Fibroblast of lung (primary cell): ENCODE measurements at regions not wholly inside any gene's neighbourhood (a gene's known extent, or its start where the extent isn't known, plus 50 kb on each side); places are given as distances from the start of the nearest gene placed in this dataset.
"Not testable (repeated sequence)": the region's sequence is repeated elsewhere in the genome, so short reads cannot be mapped to it uniquely, and the experiment has no call there.

ENCODE experiments used
- DNase-seq, 2 donors: peaks; one replicate each; pipeline versions ENCODE4 v3.0.0 to v3.0.0-alpha.2; 2010; ENCODE audit warnings: low read depth in 2 of 2
- H2AFZ ChIP-seq: 2 replicates; pipeline ENCODE4 v1.5.1; 2012; ENCODE audit warnings: low read length, control low read depth, inconsistent platforms
- H3K27ac ChIP-seq: 2 replicates; pipeline ENCODE4 v1.5.1; 2011; ENCODE audit warnings: low read length, control low read depth; ENCODE audit not compliant: insufficient read depth
- H3K27me3 ChIP-seq: 2 replicates; pipeline ENCODE4 v1.5.1; 2011; ENCODE audit warnings: mild to moderate bottlenecking, low read length; ENCODE audit not compliant: control insufficient read depth, insufficient read depth
- H3K36me3 ChIP-seq: 2 replicates; pipeline ENCODE4 v1.5.1; 2011; ENCODE audit warnings: low read length; ENCODE audit not compliant: control insufficient read depth, insufficient read depth
- H3K4me1 ChIP-seq: 2 replicates; pipeline ENCODE4 v1.5.1; 2011; ENCODE audit warnings: low read length; ENCODE audit not compliant: control insufficient read depth, insufficient read depth; ENCODE audit errors: extremely low read depth
- H3K4me2 ChIP-seq: 2 replicates; pipeline ENCODE4 v1.5.1; 2011; ENCODE audit warnings: low read length, control low read depth; ENCODE audit not compliant: insufficient read depth; ENCODE audit errors: extremely low read depth
- H3K4me3 ChIP-seq, 4 experiments: fragments of 200-600 bp in 1 of 4; sonication (generic) in 1 of 4; replicated peaks in 1 of 4; 2 replicates each; pipeline ENCODE4 v1.5.1; 2011 to 2016; ENCODE audit warnings: low read length in 4 of 4, low read depth in 3 of 4, mild to moderate bottlenecking in 3 of 4, control low read depth in 2 of 4, inconsistent platforms in 1 of 4, mixed read lengths in 1 of 4; ENCODE audit not compliant: insufficient read depth in 1 of 4; ENCODE audit errors: control extremely low read depth in 1 of 4
- H3K79me2 ChIP-seq: 2 replicates; pipeline ENCODE4 v1.5.1; 2012; ENCODE audit warnings: mild to moderate bottlenecking, low read length, inconsistent platforms; ENCODE audit not compliant: control insufficient read depth, insufficient read depth
- H3K9ac ChIP-seq: 2 replicates; pipeline ENCODE4 v1.5.1; 2011; ENCODE audit warnings: mild to moderate bottlenecking, low read length, control low read depth; ENCODE audit not compliant: insufficient read depth
- H3K9me3 ChIP-seq: 2 replicates; pipeline ENCODE4 v1.5.1; 2012; ENCODE audit warnings: low read depth, low read length; ENCODE audit not compliant: control insufficient read depth, insufficient read depth
- H4K20me1 ChIP-seq: 2 replicates; pipeline ENCODE4 v1.5.1; 2011; ENCODE audit warnings: low read length; ENCODE audit not compliant: control insufficient read depth, insufficient read depth; ENCODE audit errors: extremely low read depth
- CTCF ChIP-seq, 2 donors: IDR thresholded peaks in 1 of 2; conservative IDR thresholded peaks in 1 of 2; 1 replicate in 1 of 2; 2 replicates in 1 of 2; pipeline ENCODE4 v1.5.1; 2011 to 2012; ENCODE audit warnings: low read length in 2 of 2, control low read depth in 1 of 2, inconsistent platforms in 1 of 2, low read depth in 1 of 2, mild to moderate bottlenecking in 1 of 2
- EZH2 ChIP-seq: IDR thresholded peaks from 2 replicates; pipeline ENCODE4 v1.5.1; 2012; ENCODE audit warnings: low read length, control low read depth, mild to moderate bottlenecking; ENCODE audit errors: missing control alignments

- peak overlapping the region; percentile 32 for H3K9ac ChIP-seq
- peak overlapping the region; percentile 69 for H3K27ac ChIP-seq
- no peaks in the 10 kb centered on the region for H3K27me3 ChIP-seq
- H3K4me3 ChIP-seq = no peak overlapping the region
- H3K4me1 ChIP-seq = peaks cover 13% of the 10 kb centered on the region
- TF ChIP-seq CTCF (conservative IDR thresholded peaks at IDR 0.05 in 1 of 2, IDR thresholded peaks at IDR 0.05 in 1 of 2; ENCODE audit: low read depth in 1 of 2, low read length in 2 of 2) = no peak
- no peak for TF ChIP-seq EZH2
- no peaks in the 10 kb centered on the region for H3K79me2 ChIP-seq
- peak overlapping the region; percentile 11 for H3K4me2 ChIP-seq
- no peaks in the 10 kb centered on the region for H4K20me1 ChIP-seq
- H3K36me3 ChIP-seq = no peaks in the 10 kb centered on the region
- no peak overlapping the region for H2AFZ ChIP-seq
- peak; percentile 89 to 94 for DNase-seq
- H3K9me3 ChIP-seq = no peaks in the 10 kb centered on the region
Measured at GRCh38 chr16:88264641-88265285, 118.0 kb upstream of the ZNF469 start.

- H3K9me3 ChIP-seq, H3K9ac ChIP-seq, DNase-seq, H3K36me3 ChIP-seq, H3K4me2 ChIP-seq, H4K20me1 ChIP-seq, H3K27me3 ChIP-seq, H3K4me3 ChIP-seq, H3K79me2 ChIP-seq, H2AFZ ChIP-seq: not testable (repeated sequence)
- Histone ChIP-seq H3K27ac (peak overlapping the region; percentile 38), H3K4me1 (peaks cover 13% of the 10 kb centered on the region)
Measured at GRCh38 chr16:88265286-88265938, 117.3 kb upstream of the ZNF469 start.

- not testable (repeated sequence) for H4K20me1 ChIP-seq, DNase-seq, H3K79me2 ChIP-seq
Measured at GRCh38 chr16:88266036-88266435, 116.7 kb upstream of the ZNF469 start.

GRCh38 chr16:88266935-88267551, 115.7 kb upstream of the ZNF469 start:
- H3K79me2 ChIP-seq, H2AFZ ChIP-seq, H3K4me2 ChIP-seq, H4K20me1 ChIP-seq, H3K9ac ChIP-seq, H3K4me3 ChIP-seq, H3K27ac ChIP-seq, H3K36me3 ChIP-seq, DNase-seq, H3K27me3 ChIP-seq, H3K9me3 ChIP-seq: not testable (repeated sequence)
- peaks cover 13% of the 10 kb centered on the region for H3K4me1 ChIP-seq

More at GRCh38 chr16:88266036-88266435, 116.7 kb upstream of the ZNF469 start:
- not testable (repeated sequence) for H3K27ac ChIP-seq, H2AFZ ChIP-seq, H3K4me2 ChIP-seq, H3K36me3 ChIP-seq, H3K9me3 ChIP-seq, H3K4me3 ChIP-seq, H3K9ac ChIP-seq, H3K27me3 ChIP-seq
- H3K4me1 ChIP-seq = peaks cover 13% of the 10 kb centered on the region

GRCh38 chr16:88268186-88268970, 114.4 kb upstream of the ZNF469 start:
- H3K27me3 ChIP-seq, H3K9ac ChIP-seq, H3K9me3 ChIP-seq, H4K20me1 ChIP-seq, H3K4me3 ChIP-seq, H3K27ac ChIP-seq, H3K36me3 ChIP-seq, H3K4me1 ChIP-seq, DNase-seq, H3K4me2 ChIP-seq, H3K79me2 ChIP-seq, H2AFZ ChIP-seq: not testable (repeated sequence)
